ENCODE measurements at regions not wholly inside any gene's neighbourhood (a gene's known extent, or its start where the extent isn't known, plus 50 kb on each side); places are given as distances from the start of the nearest gene placed in this dataset.

DNA sequence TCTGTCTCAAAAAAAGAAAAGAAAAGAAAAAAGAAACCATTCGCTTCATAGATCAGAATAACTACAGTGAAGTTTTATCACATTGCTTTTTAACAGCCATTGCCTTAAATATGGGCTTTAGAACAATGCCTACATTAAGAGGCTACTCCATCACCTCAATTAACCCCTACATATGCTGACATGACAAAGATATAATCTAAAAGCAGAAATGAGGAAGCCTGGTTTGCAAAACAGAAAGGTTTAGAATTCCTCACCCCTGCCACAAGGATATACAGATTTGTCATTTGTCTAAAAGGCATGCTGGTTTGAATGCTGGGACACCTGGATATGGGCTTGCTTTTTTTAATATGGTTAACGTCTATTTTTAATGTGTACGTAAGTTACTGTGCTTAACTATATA lies 1353.0 kb upstream of the C9orf72 start:
- H3K9me3 ChIP-seq (ENCODE audit: insufficient read depth, low read length) = no peaks in the 10 kb centered on the region
- no peak overlapping the region for H3K4me2 ChIP-seq (ENCODE audit: low read length)
- no peaks in the 10 kb centered on the region for H3K36me3 ChIP-seq (replicated peaks; ENCODE audit: low read depth, low read length)
- no peaks in the 10 kb centered on the region for H3K4me1 ChIP-seq (ENCODE audit: low read length)
- TF ChIP-seq EZH2phosphoT487 (IDR thresholded peaks at IDR 0.05; ENCODE audit: low read depth) (no peak), CTCF (IDR thresholded peaks at IDR 0.05; ENCODE audit: low read depth, low read length) (no peak)
- H3K4me3 ChIP-seq (ENCODE audit: low read length) = no peak overlapping the region
- no peaks in the 10 kb centered on the region for H3K27me3 ChIP-seq (ENCODE audit: low read depth, low read length)
- H3K9ac ChIP-seq (ENCODE audit: low read length) = no peak overlapping the region
- H4K20me1 ChIP-seq (ENCODE audit: insufficient read depth, low read length) = no peaks in the 10 kb centered on the region
- H2AFZ ChIP-seq (ENCODE audit: low read depth, low read length) = no peak overlapping the region
- no peaks in the 10 kb centered on the region for H3K79me2 ChIP-seq (ENCODE audit: low read length)
- H3K27ac ChIP-seq (ENCODE audit: low read length) = no peak overlapping the region

DNA sequence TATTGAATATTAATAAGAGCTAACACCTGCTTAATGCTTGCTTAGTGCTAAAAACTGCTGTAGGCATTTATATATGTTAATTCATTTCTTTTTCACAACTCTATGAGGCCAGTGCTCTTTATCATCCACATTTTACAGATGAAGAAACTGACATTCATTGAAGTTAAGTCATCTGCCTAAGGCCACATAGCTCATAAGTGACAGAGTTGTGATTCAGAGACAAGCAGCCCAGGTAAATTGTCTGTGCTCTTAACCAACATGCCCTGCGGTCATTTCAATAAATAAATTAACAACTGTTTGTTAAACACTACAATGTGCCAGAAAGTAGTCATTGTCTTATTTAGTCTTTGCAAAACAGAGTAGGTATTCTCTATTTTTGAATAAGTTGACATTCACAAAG lies 1354.4 kb upstream of the C9orf72 start:
- H3K4me1 ChIP-seq (ENCODE audit: low read length) = no peaks in the 10 kb centered on the region
- TF ChIP-seq CTCF (IDR thresholded peaks at IDR 0.05; ENCODE audit: low read depth, low read length) (no peak), EZH2phosphoT487 (IDR thresholded peaks at IDR 0.05; ENCODE audit: low read depth) (no peak)
- no peak overlapping the region for H3K4me2 ChIP-seq (ENCODE audit: low read length)
- H3K4me3 ChIP-seq (ENCODE audit: low read length) = no peak overlapping the region
- H3K9ac ChIP-seq (ENCODE audit: low read length) = no peak overlapping the region
- H3K27me3 ChIP-seq (ENCODE audit: low read depth, low read length) = no peaks in the 10 kb centered on the region
- H3K36me3 ChIP-seq (replicated peaks; ENCODE audit: low read depth, low read length) = no peaks in the 10 kb centered on the region
- no peaks in the 10 kb centered on the region for H3K79me2 ChIP-seq (ENCODE audit: low read length)
- H3K9me3 ChIP-seq (ENCODE audit: insufficient read depth, low read length) = no peaks in the 10 kb centered on the region
- no peaks in the 10 kb centered on the region for H4K20me1 ChIP-seq (ENCODE audit: insufficient read depth, low read length)
- no peak overlapping the region for H2AFZ ChIP-seq (ENCODE audit: low read depth, low read length)
- H3K27ac ChIP-seq (ENCODE audit: low read length) = no peak overlapping the region

DNA sequence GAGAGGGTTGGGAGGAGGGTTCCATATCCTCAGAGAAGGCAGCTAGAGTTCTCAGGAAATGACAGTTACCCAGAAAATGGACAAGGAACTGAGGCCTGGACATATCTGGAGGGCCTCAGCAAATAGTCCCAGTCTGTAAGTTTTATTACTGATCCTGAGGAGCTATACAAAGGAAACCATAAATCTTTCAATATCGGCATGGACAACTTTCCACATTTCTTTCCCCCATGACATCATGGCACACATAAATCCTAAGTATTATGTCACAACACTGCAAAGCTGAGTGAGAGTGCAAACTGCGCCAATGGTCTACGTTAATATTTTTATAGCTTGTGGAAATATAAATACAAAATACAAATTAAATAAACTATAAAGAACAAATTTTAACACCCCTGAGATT lies 1356.2 kb upstream of the C9orf72 start:
- no peak overlapping the region for H3K4me2 ChIP-seq (ENCODE audit: low read length)
- H3K27ac ChIP-seq (ENCODE audit: low read length) = no peak overlapping the region
- H3K4me1 ChIP-seq (ENCODE audit: low read length) = no peaks in the 10 kb centered on the region

GRCh38 chr9:28930766-28931165 lies 1357.5 kb upstream of the C9orf72 start:
- Histone ChIP-seq H3K4me3 (ENCODE audit: low read length) (no peak overlapping the region), H3K4me2 (ENCODE audit: low read length) (no peak overlapping the region), H3K27me3 (ENCODE audit: low read depth, low read length) (no peaks in the 10 kb centered on the region), H3K79me2 (ENCODE audit: low read length) (no peaks in the 10 kb centered on the region), H3K36me3 (replicated peaks; ENCODE audit: low read depth, low read length) (no peaks in the 10 kb centered on the region), H3K4me1 (ENCODE audit: low read length) (no peaks in the 10 kb centered on the region), H3K27ac (ENCODE audit: low read length) (no peak overlapping the region), H3K9me3 (ENCODE audit: insufficient read depth, low read length) (no peaks in the 10 kb centered on the region), H3K9ac (ENCODE audit: low read length) (no peak overlapping the region), H2AFZ (ENCODE audit: low read depth, low read length) (no peak overlapping the region), H4K20me1 (ENCODE audit: insufficient read depth, low read length) (no peaks in the 10 kb centered on the region)
- TF ChIP-seq CTCF (IDR thresholded peaks at IDR 0.05; ENCODE audit: low read depth, low read length) (no peak), EZH2phosphoT487 (IDR thresholded peaks at IDR 0.05; ENCODE audit: low read depth) (no peak)

More for the DNA sequence above, 1356.2 kb upstream of the C9orf72 start:
- Histone ChIP-seq H3K9ac (ENCODE audit: low read length) (no peak overlapping the region), H4K20me1 (ENCODE audit: insufficient read depth, low read length) (no peaks in the 10 kb centered on the region), H2AFZ (ENCODE audit: low read depth, low read length) (no peak overlapping the region), H3K27me3 (ENCODE audit: low read depth, low read length) (no peaks in the 10 kb centered on the region), H3K36me3 (replicated peaks; ENCODE audit: low read depth, low read length) (no peaks in the 10 kb centered on the region), H3K4me3 (ENCODE audit: low read length) (no peak overlapping the region), H3K9me3 (ENCODE audit: insufficient read depth, low read length) (no peaks in the 10 kb centered on the region), H3K79me2 (ENCODE audit: low read length) (no peaks in the 10 kb centered on the region)
- TF ChIP-seq CTCF (IDR thresholded peaks at IDR 0.05; ENCODE audit: low read depth, low read length) (no peak), EZH2phosphoT487 (IDR thresholded peaks at IDR 0.05; ENCODE audit: low read depth) (no peak)
